Heart left ventricle (tissue), 13 donors: ENCODE measurements at regions not wholly inside any gene's neighbourhood (a gene's known extent, or its start where the extent isn't known, plus 50 kb on each side); places are given as distances from the start of the nearest gene placed in this dataset.

ENCODE experiments used
- CTCF ChIP-seq, 12 donors: fragments of 200-600 bp; sonication (generic) in 4 of 12; IDR thresholded peaks; one replicate each; pipeline versions ENCODE4 v1.5.0 to v1.8.0; 2018 to 2022; ENCODE audit warnings: antibody characterized with exemption in 12 of 12, mild to moderate bottlenecking in 5 of 12
- POLR2A ChIP-seq, 2 donors: fragments of 450-650 bp; IDR thresholded peaks; one replicate each; pipeline ENCODE4 v1.6.1; 2017; ENCODE audit warnings: antibody characterized with exemption in 2 of 2, mild to moderate bottlenecking in 2 of 2, moderate library complexity in 2 of 2
- donor health status: ischemic (EF 13 %, LVEDD 7.1; RV severe dilation, severe dysfunction).
- donor health status: DM: no; HTN: yes; CAD: no.
- donor health status: DM: no; HTN: no; CAD: no.
- donor health status: ischemic (EF 25% LVEDD 6.9; RV normal size, moderate dysfunction).
- donor health status: ischemic (EF 25% LVEDD 5.7; RV mildly dilated, moderate dysfunction).
- donor health status: ischemic (EF 35%, LVEDD 5.7; RV mildly dilated, moderate dysfunction).
- donor health status: nonischemic (EF 11% LVEDD 7.7; RV severe dilation, severe dysfunction).
- donor health status: DM: yes; HTN: yes; CAD: no.
- donor health status: PGD.
- donor health status: ischemic (EF 29% LVEDD 5.4; RV normal size, mild dysfunction).
- donor health status: nonischemic (EF 23%, LVEDD 6.1; RV moderate dilation, normal function).

GRCh38 chr10:121104476-121105111 lies 253.4 kb downstream of the WDR11 start:
- no peak for TF ChIP-seq CTCF (IDR thresholded peaks at IDR 0.05)
- no peak for TF ChIP-seq POLR2A (IDR thresholded peaks at IDR 0.05)
